ENCODE measurements at regions not wholly inside any gene's neighbourhood (a gene's known extent, or its start where the extent isn't known, plus 50 kb on each side); places are given as distances from the start of the nearest gene placed in this dataset.

- Histone ChIP-seq H3K9me2 (ENCODE audit: insufficient read depth, low read length) (no peaks in the 10 kb centered on the region), H3F3A (ENCODE audit: insufficient read depth, low read length, poor library complexity, severe bottlenecking) (no peaks in the 10 kb centered on the region), H3K4me3 (ENCODE audit: low read length) (no peak overlapping the region), H3K4me2 (ENCODE audit: low read length) (no peak overlapping the region), H3K27me3 (ENCODE audit: insufficient read depth, low read depth, low read length) (no peaks in the 10 kb centered on the region), H4K20me1 (ENCODE audit: insufficient read depth) (no peaks in the 10 kb centered on the region), H2AFZ (ENCODE audit: low read depth, low read length) (no peak overlapping the region), H3K36me3 (ENCODE audit: insufficient read depth, low read length) (no peaks in the 10 kb centered on the region), H3K79me2 (replicated peaks; ENCODE audit: insufficient read depth, low read length) (no peaks in the 10 kb centered on the region), H3K9me3 (ENCODE audit: low read length) (no peaks in the 10 kb centered on the region), H3K27ac (ENCODE audit: low read length) (no peak overlapping the region), H3K9ac (ENCODE audit: low read length) (no peak overlapping the region)
- no peak for TF ChIP-seq EZH2 (IDR thresholded peaks at IDR 0.05; ENCODE audit: borderline replicate concordance, insufficient read depth, low read length, poor library complexity, severe bottlenecking)
- no peak for TF ChIP-seq SMC3 (conservative IDR thresholded peaks at IDR 0.05; ENCODE audit: poor library complexity)
- TF ChIP-seq, protein P1, sequence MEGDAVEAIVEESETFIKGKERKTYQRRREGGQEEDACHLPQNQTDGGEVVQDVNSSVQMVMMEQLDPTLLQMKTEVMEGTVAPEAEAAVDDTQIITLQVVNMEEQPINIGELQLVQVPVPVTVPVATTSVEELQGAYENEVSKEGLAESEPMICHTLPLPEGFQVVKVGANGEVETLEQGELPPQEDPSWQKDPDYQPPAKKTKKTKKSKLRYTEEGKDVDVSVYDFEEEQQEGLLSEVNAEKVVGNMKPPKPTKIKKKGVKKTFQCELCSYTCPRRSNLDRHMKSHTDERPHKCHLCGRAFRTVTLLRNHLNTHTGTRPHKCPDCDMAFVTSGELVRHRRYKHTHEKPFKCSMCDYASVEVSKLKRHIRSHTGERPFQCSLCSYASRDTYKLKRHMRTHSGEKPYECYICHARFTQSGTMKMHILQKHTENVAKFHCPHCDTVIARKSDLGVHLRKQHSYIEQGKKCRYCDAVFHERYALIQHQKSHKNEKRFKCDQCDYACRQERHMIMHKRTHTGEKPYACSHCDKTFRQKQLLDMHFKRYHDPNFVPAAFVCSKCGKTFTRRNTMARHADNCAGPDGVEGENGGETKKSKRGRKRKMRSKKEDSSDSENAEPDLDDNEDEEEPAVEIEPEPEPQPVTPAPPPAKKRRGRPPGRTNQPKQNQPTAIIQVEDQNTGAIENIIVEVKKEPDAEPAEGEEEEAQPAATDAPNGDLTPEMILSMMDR (IDR thresholded peaks at IDR 0.05; ENCODE audit: poor library complexity, severe bottlenecking): no peak
- no peak for TF ChIP-seq TAF1 (IDR thresholded peaks at IDR 0.05; ENCODE audit: low read depth)
- TF ChIP-seq EP300 (conservative IDR thresholded peaks at IDR 0.05; ENCODE audit: poor library complexity, severe bottlenecking): no peak
- no peak for TF ChIP-seq POLR2AphosphoS5 (IDR thresholded peaks at IDR 0.05)
- TF ChIP-seq RAD21 (conservative IDR thresholded peaks at IDR 0.05): no peak
- no peak for TF ChIP-seq MXI1 (conservative IDR thresholded peaks at IDR 0.05; ENCODE audit: poor library complexity, severe bottlenecking)
- TF ChIP-seq, protein P2, sequence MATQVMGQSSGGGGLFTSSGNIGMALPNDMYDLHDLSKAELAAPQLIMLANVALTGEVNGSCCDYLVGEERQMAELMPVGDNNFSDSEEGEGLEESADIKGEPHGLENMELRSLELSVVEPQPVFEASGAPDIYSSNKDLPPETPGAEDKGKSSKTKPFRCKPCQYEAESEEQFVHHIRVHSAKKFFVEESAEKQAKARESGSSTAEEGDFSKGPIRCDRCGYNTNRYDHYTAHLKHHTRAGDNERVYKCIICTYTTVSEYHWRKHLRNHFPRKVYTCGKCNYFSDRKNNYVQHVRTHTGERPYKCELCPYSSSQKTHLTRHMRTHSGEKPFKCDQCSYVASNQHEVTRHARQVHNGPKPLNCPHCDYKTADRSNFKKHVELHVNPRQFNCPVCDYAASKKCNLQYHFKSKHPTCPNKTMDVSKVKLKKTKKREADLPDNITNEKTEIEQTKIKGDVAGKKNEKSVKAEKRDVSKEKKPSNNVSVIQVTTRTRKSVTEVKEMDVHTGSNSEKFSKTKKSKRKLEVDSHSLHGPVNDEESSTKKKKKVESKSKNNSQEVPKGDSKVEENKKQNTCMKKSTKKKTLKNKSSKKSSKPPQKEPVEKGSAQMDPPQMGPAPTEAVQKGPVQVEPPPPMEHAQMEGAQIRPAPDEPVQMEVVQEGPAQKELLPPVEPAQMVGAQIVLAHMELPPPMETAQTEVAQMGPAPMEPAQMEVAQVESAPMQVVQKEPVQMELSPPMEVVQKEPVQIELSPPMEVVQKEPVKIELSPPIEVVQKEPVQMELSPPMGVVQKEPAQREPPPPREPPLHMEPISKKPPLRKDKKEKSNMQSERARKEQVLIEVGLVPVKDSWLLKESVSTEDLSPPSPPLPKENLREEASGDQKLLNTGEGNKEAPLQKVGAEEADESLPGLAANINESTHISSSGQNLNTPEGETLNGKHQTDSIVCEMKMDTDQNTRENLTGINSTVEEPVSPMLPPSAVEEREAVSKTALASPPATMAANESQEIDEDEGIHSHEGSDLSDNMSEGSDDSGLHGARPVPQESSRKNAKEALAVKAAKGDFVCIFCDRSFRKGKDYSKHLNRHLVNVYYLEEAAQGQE (IDR thresholded peaks at IDR 0.05; ENCODE audit: borderline replicate concordance): no peak
Observed at GRCh38 chr1:98428864-98429263, 232.7 kb upstream of the SNX7 start.

- TF ChIP-seq MXI1 (conservative IDR thresholded peaks at IDR 0.05; ENCODE audit: poor library complexity, severe bottlenecking) (no peak), EZH2 (IDR thresholded peaks at IDR 0.05; ENCODE audit: borderline replicate concordance, insufficient read depth, low read length, poor library complexity, severe bottlenecking) (no peak), POLR2AphosphoS5 (IDR thresholded peaks at IDR 0.05) (no peak), SMC3 (conservative IDR thresholded peaks at IDR 0.05; ENCODE audit: poor library complexity) (no peak), TAF1 (IDR thresholded peaks at IDR 0.05; ENCODE audit: low read depth) (no peak), EP300 (conservative IDR thresholded peaks at IDR 0.05; ENCODE audit: poor library complexity, severe bottlenecking) (no peak), RAD21 (conservative IDR thresholded peaks at IDR 0.05) (no peak)
- TF ChIP-seq, protein P2 (IDR thresholded peaks at IDR 0.05; ENCODE audit: borderline replicate concordance): no peak
- TF ChIP-seq, protein P1 (IDR thresholded peaks at IDR 0.05; ENCODE audit: poor library complexity, severe bottlenecking): no peak
- H3K9me3 ChIP-seq (ENCODE audit: low read length): no peaks in the 10 kb centered on the region
- H2AFZ ChIP-seq (ENCODE audit: low read depth, low read length): no peak overlapping the region
- no peaks in the 10 kb centered on the region for H3K9me2 ChIP-seq (ENCODE audit: insufficient read depth, low read length)
- H3K79me2 ChIP-seq (replicated peaks; ENCODE audit: insufficient read depth, low read length): no peaks in the 10 kb centered on the region
- no peak overlapping the region for H3K27ac ChIP-seq (ENCODE audit: low read length)
- H3K4me2 ChIP-seq (ENCODE audit: low read length): no peak overlapping the region
- H3F3A ChIP-seq (ENCODE audit: insufficient read depth, low read length, poor library complexity, severe bottlenecking): no peaks in the 10 kb centered on the region
- H4K20me1 ChIP-seq (ENCODE audit: insufficient read depth): no peaks in the 10 kb centered on the region
- H3K4me3 ChIP-seq (ENCODE audit: low read length): no peak overlapping the region
- no peaks in the 10 kb centered on the region for H3K36me3 ChIP-seq (ENCODE audit: insufficient read depth, low read length)
- no peak overlapping the region for H3K9ac ChIP-seq (ENCODE audit: low read length)
- no peaks in the 10 kb centered on the region for H3K27me3 ChIP-seq (ENCODE audit: insufficient read depth, low read depth, low read length)
Observed at GRCh38 chr1:98427664-98428063, 233.9 kb upstream of the SNX7 start.
